ENCODE measurements at regions not wholly inside any gene's neighbourhood (a gene's known extent, or its start where the extent isn't known, plus 50 kb on each side); places are given as distances from the start of the nearest gene placed in this dataset.

GRCh38 chr12:124457287-124458219 is 109.9 kb downstream of the NCOR2 start:
- no peak overlapping the region for H2BK120ac ChIP-seq (ENCODE audit: low read depth, low read length, poor library complexity, severe bottlenecking)
- H3K9ac ChIP-seq (ENCODE audit: extremely low read depth, insufficient read length, low read length) = no peak overlapping the region
- H3K4me3 Mint-ChIP-seq = no peak overlapping the region
- H2AFZ ChIP-seq (ENCODE audit: low read length) = no peak overlapping the region
- H4K20me1 ChIP-seq (ENCODE audit: control insufficient read depth, insufficient read depth, insufficient read length) = peaks cover 3% of the 10 kb centered on the region
- H3K27ac Mint-ChIP-seq = no peak overlapping the region
- H2BK20ac ChIP-seq (ENCODE audit: low read depth, low read length, poor library complexity, severe bottlenecking) = no peak overlapping the region
- no CpG with 5 or more reads among the region's 37 CpGs for WGBS (ENCODE audit: extremely low coverage, insufficient read length, low lambda C conversion rate)
- H2AK5ac ChIP-seq (ENCODE audit: insufficient read length, low read length) = no peak overlapping the region
- H3K4me2 ChIP-seq (ENCODE audit: insufficient read depth, insufficient read length, low read length) = no peak overlapping the region
- H3K27ac ChIP-seq (ENCODE audit: insufficient read length, low read depth, low read length) = no peak overlapping the region
- no peaks in the 10 kb centered on the region for H3K79me2 ChIP-seq (ENCODE audit: insufficient read depth, low read length)
- DNase-seq = no peak
- H3K4me1 Mint-ChIP-seq = peaks cover 9 to 29% of the 10 kb centered on the region in 2 experiments
- H3K9me3 ChIP-seq (ENCODE audit: control insufficient read depth, low read depth, low read length) = no peaks in the 10 kb centered on the region
- TF ChIP-seq CTCF (conservative IDR thresholded peaks at IDR 0.05) = no peak
- H3K4ac ChIP-seq (ENCODE audit: low read depth, low read length) = no peak overlapping the region
- no peak overlapping the region for H4K5ac ChIP-seq (ENCODE audit: insufficient read length, low read depth, low read length)
- no peak overlapping the region; the same call in 1 of the 2 replicates for H3K14ac ChIP-seq (ENCODE audit: insufficient read depth, low read length)
- no peak overlapping the region for H4K91ac ChIP-seq (ENCODE audit: insufficient read length, low read depth, low read length)
- no peaks in the 10 kb centered on the region for H3K23me2 ChIP-seq (ENCODE audit: insufficient read length, low read depth, low read length, poor library complexity, severe bottlenecking)
- H3K27me3 Mint-ChIP-seq (ENCODE audit: low read depth) = no peaks in the 10 kb centered on the region; the same call in 1 of the 2 replicates
- H2BK12ac ChIP-seq (ENCODE audit: insufficient read length, low read depth, low read length) = no peak overlapping the region
- no peak overlapping the region for H3K56ac ChIP-seq (ENCODE audit: insufficient read length, low read depth, low read length)
- no peaks in the 10 kb centered on the region for H3K79me1 ChIP-seq (ENCODE audit: insufficient read depth, low read depth, low read length, poor library complexity, severe bottlenecking)
- no peak overlapping the region for H2BK15ac ChIP-seq (ENCODE audit: low read depth, low read length)
- H3K4me1 ChIP-seq (ENCODE audit: insufficient read depth, low read length) = no peaks in the 10 kb centered on the region
- no peak overlapping the region for H4K8ac ChIP-seq (replicated peaks; ENCODE audit: insufficient read length, low read depth, low read length)
- no peaks in the 10 kb centered on the region for H3K27me3 ChIP-seq (ENCODE audit: insufficient read depth, low read length)
- H3T11ph ChIP-seq (ENCODE audit: low read length) = no peak overlapping the region
- H3K9me3 Mint-ChIP-seq = no peaks in the 10 kb centered on the region
- no peak overlapping the region for H3K23ac ChIP-seq (ENCODE audit: insufficient read length, low read depth, low read length)
- H3K36me3 Mint-ChIP-seq (ENCODE audit: insufficient read depth in 1 of 3, low read depth in 3 of 3) = peaks cover 14 to 50% (median 41%) of the 10 kb centered on the region in 3 experiments; a peak in 6 of 7 replicates
- no peak overlapping the region for H2BK5ac ChIP-seq (ENCODE audit: insufficient read length, low read length)
- no peak overlapping the region for H3K18ac ChIP-seq (ENCODE audit: insufficient read length, low read depth, low read length)

All from H9 (cell line).